AG04449 (cell line): ENCODE measurements at regions not wholly inside any gene's neighbourhood (a gene's known extent, or its start where the extent isn't known, plus 50 kb on each side); places are given as distances from the start of the nearest gene placed in this dataset.
"Not testable (repeated sequence)": the region's sequence is repeated elsewhere in the genome, so short reads cannot be mapped to it uniquely, and the experiment has no call there.

Experiments used
- CTCF ChIA-PET: fragments of 350-600 bp; formaldehyde crosslinking; extraction: SDS; loops from one replicate; lab custom pipeline; 2021; ENCODE audit warnings: antibody characterized with exemption; lab: Yijun Ruan, JAX
- POLR2A ChIA-PET: fragments of 400-600, 350-600 bp; formaldehyde crosslinking; extraction: SDS; loops from one replicate; lab custom pipeline; 2020; ENCODE audit warnings: antibody characterized with exemption, inconsistent platforms; lab: Yijun Ruan, JAX
- DNase-seq: peaks from one replicate; pipeline ENCODE4 v3.0.0-alpha.2; 2010; ENCODE audit warnings: low read depth, low spot score
- H3K4me3 ChIP-seq: 2 replicates; pipeline ENCODE4 v1.5.1; 2011; ENCODE audit warnings: low read depth, mild to moderate bottlenecking, control low read depth, low read length
- TF ChIP-seq, protein P1 (sequence below): IDR thresholded peaks from one replicate; pipeline ENCODE4 v1.5.1; 2011; ENCODE audit warnings: mild to moderate bottlenecking, moderate library complexity, low read length, control low read depth, inconsistent platforms; ENCODE audit not compliant: insufficient read depth; ENCODE audit errors: missing control alignments

DNA sequence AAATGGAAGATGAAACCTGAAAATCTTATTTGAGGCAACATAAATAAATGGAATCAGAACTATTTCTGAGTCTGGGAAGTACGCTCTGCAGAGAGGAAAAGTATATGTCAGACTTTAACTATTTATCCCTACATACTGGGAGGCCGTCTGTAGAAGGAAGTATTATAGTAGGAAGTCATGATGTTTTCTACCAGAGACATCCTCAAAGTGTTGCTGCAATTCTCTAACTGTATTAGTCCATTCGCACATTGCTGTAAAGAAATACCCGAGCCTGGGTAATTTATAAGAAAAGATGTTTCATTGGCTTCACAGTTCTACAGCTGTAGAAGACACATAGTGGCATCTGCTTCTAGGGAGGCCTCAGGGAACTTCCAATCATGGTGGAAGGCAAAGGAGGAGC is 88.7 kb upstream of the TBL1X start:
- TF ChIP-seq, protein P1, sequence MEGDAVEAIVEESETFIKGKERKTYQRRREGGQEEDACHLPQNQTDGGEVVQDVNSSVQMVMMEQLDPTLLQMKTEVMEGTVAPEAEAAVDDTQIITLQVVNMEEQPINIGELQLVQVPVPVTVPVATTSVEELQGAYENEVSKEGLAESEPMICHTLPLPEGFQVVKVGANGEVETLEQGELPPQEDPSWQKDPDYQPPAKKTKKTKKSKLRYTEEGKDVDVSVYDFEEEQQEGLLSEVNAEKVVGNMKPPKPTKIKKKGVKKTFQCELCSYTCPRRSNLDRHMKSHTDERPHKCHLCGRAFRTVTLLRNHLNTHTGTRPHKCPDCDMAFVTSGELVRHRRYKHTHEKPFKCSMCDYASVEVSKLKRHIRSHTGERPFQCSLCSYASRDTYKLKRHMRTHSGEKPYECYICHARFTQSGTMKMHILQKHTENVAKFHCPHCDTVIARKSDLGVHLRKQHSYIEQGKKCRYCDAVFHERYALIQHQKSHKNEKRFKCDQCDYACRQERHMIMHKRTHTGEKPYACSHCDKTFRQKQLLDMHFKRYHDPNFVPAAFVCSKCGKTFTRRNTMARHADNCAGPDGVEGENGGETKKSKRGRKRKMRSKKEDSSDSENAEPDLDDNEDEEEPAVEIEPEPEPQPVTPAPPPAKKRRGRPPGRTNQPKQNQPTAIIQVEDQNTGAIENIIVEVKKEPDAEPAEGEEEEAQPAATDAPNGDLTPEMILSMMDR = no peak
- CTCF ChIA-PET = no interaction called here
- POLR2A ChIA-PET = no interaction called here
- H3K4me3 ChIP-seq = no peak overlapping the region
- no peak for DNase-seq

- H3K4me3 ChIP-seq, CTCF ChIA-PET, DNase-seq, POLR2A ChIA-PET: not testable (repeated sequence)
These were observed 87.6 kb upstream of the TBL1X start for GRCh38 chrX:9377216-9377615.

DNA sequence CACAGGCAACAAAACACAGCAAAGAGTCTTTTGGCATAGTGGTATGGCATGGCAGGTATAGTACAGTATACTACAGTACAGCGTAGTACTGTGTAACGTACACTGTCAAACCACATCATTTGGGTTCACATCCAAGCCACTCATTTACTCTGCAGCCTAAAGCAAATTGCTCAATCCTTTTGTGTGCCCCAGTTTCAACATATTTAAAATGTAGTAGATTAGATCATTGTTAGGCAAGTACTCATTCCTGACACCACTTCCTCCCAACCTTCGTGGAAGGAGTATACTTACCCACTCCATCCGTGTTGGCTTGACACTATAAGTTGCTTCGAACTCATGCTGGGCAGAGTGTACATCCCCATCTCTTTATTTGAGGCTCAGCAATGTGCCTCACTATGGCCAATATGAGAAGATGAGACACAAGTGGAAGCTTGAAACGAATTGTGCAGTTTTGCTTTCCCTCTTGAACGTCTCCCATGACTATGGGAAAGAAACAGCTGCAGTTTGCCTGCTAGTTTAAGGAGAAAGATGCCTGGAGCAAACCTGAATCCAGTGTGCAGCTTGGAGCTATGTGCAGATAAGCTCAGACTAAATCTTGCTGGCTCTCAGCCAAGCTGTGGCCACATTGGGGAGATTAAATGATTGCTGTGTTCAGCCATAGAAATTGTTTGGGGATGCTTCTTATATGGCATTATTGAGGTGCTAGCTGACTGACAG is 85.7 kb upstream of the TBL1X start:
- no peak overlapping the region for H3K4me3 ChIP-seq
- ChIA-PET POLR2A (interaction anchor here (0.6 kb wide), 1 partner anchor 84 kb away, joined by 3 read pairs; no protein-coding TSS in a partner anchor), CTCF (no interaction called here)
- TF ChIP-seq, protein P1 = no peak
- no peak for DNase-seq

- CTCF ChIA-PET = no interaction called here
- POLR2A ChIA-PET = interaction anchor here (0.6 kb wide), 1 partner anchor 83 kb away, joined by 3 read pairs; no protein-coding TSS in a partner anchor
- no peak for DNase-seq
- H3K4me3 ChIP-seq = no peak overlapping the region
- TF ChIP-seq, protein P1 = no peak
These were observed 84.9 kb upstream of the TBL1X start for GRCh38 chrX:9379697-9380551.

- TF ChIP-seq, protein P1 = no peak
- ChIA-PET POLR2A (interaction anchor here (0.6 kb wide), 1 partner anchor 192 kb away, joined by 3 read pairs; no protein-coding TSS in a partner anchor), CTCF (no interaction called here)
- no peak overlapping the region for H3K4me3 ChIP-seq
- DNase-seq = no peak
These were observed 81.2 kb upstream of the TBL1X start for GRCh38 chrX:9383655-9384054.

GRCh38 chrX:9388450-9388849 is 76.4 kb upstream of the TBL1X start:
- TF ChIP-seq, protein P1 = no peak
- H3K4me3 ChIP-seq = no peak overlapping the region
- ChIA-PET POLR2A (no interaction called here), CTCF (no interaction called here)
- DNase-seq = no peak
